ENCODE measurements at regions not wholly inside any gene's neighbourhood (a gene's known extent, or its start where the extent isn't known, plus 50 kb on each side); places are given as distances from the start of the nearest gene placed in this dataset.
"Not testable (repeated sequence)": the region's sequence is repeated elsewhere in the genome, so short reads cannot be mapped to it uniquely, and the experiment has no call there.

DNA sequence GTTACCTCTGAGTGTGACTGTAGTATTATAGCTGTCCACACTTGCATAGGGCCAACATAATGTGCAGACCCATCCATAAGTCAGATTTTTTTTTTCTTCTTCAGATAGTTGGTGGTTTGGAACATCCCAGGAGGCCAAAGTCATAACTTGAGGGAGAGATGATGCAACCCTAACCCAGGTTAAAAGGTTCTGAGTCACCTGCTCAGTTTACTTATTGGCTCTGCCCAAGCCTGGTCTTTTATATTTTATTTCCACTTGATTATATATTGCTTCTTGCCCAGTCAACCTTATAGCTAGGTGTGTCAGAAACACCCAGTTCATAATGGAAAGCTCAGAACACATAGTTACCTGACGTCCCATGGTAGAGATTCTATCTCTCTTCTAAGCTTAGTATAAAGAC lies 113.1 kb upstream of the PCSK1 start:
- Histone ChIP-seq H3K9me2 (ENCODE audit: insufficient read depth) (no peaks in the 10 kb centered on the region), H3K27me3 (ENCODE audit: insufficient read depth, low read depth) (no peaks in the 10 kb centered on the region), H3K79me2 (ENCODE audit: low read depth) (no peaks in the 10 kb centered on the region), H3K36me3 (ENCODE audit: low read depth) (no peaks in the 10 kb centered on the region), H4K20me1 (ENCODE audit: insufficient read depth) (no peaks in the 10 kb centered on the region), H3K4me3 (no peak overlapping the region), H2AFZ (no peak overlapping the region), H3K27ac (no peak overlapping the region), H3F3A (ENCODE audit: insufficient read depth, low read depth) (no peaks in the 10 kb centered on the region), H3K4me1 (replicated peaks; ENCODE audit: insufficient read depth) (no peaks in the 10 kb centered on the region), H3K4me2 (no peak overlapping the region), H3K9me3 (ENCODE audit: insufficient read depth, low read depth) (no peaks in the 10 kb centered on the region)
- no peak for TF ChIP-seq EZH2 (IDR thresholded peaks at IDR 0.05; ENCODE audit: low read depth)
- TF ChIP-seq, protein P1, sequence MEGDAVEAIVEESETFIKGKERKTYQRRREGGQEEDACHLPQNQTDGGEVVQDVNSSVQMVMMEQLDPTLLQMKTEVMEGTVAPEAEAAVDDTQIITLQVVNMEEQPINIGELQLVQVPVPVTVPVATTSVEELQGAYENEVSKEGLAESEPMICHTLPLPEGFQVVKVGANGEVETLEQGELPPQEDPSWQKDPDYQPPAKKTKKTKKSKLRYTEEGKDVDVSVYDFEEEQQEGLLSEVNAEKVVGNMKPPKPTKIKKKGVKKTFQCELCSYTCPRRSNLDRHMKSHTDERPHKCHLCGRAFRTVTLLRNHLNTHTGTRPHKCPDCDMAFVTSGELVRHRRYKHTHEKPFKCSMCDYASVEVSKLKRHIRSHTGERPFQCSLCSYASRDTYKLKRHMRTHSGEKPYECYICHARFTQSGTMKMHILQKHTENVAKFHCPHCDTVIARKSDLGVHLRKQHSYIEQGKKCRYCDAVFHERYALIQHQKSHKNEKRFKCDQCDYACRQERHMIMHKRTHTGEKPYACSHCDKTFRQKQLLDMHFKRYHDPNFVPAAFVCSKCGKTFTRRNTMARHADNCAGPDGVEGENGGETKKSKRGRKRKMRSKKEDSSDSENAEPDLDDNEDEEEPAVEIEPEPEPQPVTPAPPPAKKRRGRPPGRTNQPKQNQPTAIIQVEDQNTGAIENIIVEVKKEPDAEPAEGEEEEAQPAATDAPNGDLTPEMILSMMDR (conservative IDR thresholded peaks at IDR 0.05) = no peak
- CTCF ChIA-PET = no interaction called here
- DNase-seq = no peak
- POLR2A ChIA-PET (ENCODE audit: unreplicated experiment) = interaction anchor here (0.6 kb wide), 1 partner anchor 329 kb away, joined by 11 read pairs; no protein-coding TSS in a partner anchor
- no TSS peak for BruUV-seq (replicated peaks)
- intact Hi-C loops (cut with micrococcal nuclease; ENCODE audit: unreplicated experiment) = no loop called here

DNA sequence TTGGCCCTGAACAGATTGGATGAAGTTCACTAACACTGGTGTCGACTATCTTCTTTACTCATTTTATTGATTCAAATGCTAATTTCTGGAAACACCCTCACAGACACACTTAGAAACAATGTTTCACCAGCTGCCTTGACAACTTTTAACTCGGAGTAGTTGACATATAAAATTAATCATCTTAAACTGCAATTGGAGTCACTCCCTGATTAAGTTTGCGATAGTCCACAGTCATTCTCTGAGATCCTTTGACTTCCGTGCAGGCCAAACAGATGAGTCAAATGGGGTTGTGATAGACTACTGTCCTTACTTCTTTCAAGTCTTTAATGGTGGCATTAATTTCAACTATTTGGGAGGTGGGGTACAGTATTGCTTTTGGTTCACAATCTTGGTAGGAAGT lies 114.4 kb upstream of the PCSK1 start:
- H3K27ac ChIP-seq = no peak overlapping the region
- no peaks in the 10 kb centered on the region for H3K27me3 ChIP-seq (ENCODE audit: insufficient read depth, low read depth)
- ChIA-PET CTCF (no interaction called here), POLR2A (ENCODE audit: unreplicated experiment) (no interaction called here)
- H3K4me2 ChIP-seq = no peak overlapping the region
- no peaks in the 10 kb centered on the region for H3K9me3 ChIP-seq (ENCODE audit: insufficient read depth, low read depth)
- intact Hi-C loops (cut with micrococcal nuclease; ENCODE audit: unreplicated experiment) = no loop called here
- no peaks in the 10 kb centered on the region for H4K20me1 ChIP-seq (ENCODE audit: insufficient read depth)
- no peak overlapping the region for H3K4me3 ChIP-seq
- H3K36me3 ChIP-seq (ENCODE audit: low read depth) = no peaks in the 10 kb centered on the region
- no peaks in the 10 kb centered on the region for H3K9me2 ChIP-seq (ENCODE audit: insufficient read depth)
- H3K4me1 ChIP-seq (replicated peaks; ENCODE audit: insufficient read depth) = no peaks in the 10 kb centered on the region
- no peak for DNase-seq
- TF ChIP-seq, protein P1 (conservative IDR thresholded peaks at IDR 0.05) = no peak
- no peak for TF ChIP-seq EZH2 (IDR thresholded peaks at IDR 0.05; ENCODE audit: low read depth)
- H3K79me2 ChIP-seq (ENCODE audit: low read depth) = no peaks in the 10 kb centered on the region
- H3F3A ChIP-seq (ENCODE audit: insufficient read depth, low read depth) = no peaks in the 10 kb centered on the region
- no peak overlapping the region for H2AFZ ChIP-seq
- BruUV-seq (replicated peaks) = no TSS peak

DNA sequence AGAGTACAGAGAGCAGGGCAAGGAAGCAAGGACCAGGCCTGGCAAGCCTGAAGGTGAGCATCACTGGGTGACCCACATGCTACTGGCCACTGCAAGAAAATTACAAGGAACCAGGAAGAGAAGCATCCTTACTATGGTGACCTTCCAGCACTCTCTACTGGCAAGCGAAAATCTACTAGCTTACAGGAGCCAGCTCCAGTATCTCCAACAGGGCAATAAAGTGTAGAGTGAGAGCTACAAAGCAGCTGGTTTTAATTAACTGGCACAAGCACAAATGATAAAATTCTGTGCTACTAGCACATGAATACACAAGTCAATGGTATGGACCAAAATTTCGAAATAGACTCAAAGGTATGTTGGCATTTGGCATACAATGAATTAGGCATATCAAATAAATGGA lies 113.3 kb upstream of the CAST start:
- Histone ChIP-seq H3K9me2 (ENCODE audit: insufficient read depth) (no peaks in the 10 kb centered on the region), H3K79me2 (ENCODE audit: low read depth) (no peaks in the 10 kb centered on the region), H3K4me2 (no peak overlapping the region), H3F3A (ENCODE audit: insufficient read depth, low read depth) (no peaks in the 10 kb centered on the region), H3K4me3 (no peak overlapping the region), H3K9me3 (ENCODE audit: insufficient read depth, low read depth) (no peaks in the 10 kb centered on the region), H3K27me3 (ENCODE audit: insufficient read depth, low read depth) (no peaks in the 10 kb centered on the region), H3K36me3 (ENCODE audit: low read depth) (no peaks in the 10 kb centered on the region), H3K27ac (no peak overlapping the region), H3K4me1 (replicated peaks; ENCODE audit: insufficient read depth) (no peaks in the 10 kb centered on the region), H4K20me1 (ENCODE audit: insufficient read depth) (no peaks in the 10 kb centered on the region), H2AFZ (no peak overlapping the region)
- CTCF ChIA-PET = no interaction called here
- BruUV-seq (replicated peaks) = no TSS peak
- POLR2A ChIA-PET (ENCODE audit: unreplicated experiment) = no interaction called here
- no peak for DNase-seq
- intact Hi-C loops (cut with micrococcal nuclease; ENCODE audit: unreplicated experiment) = no loop called here
- TF ChIP-seq, protein P1 (conservative IDR thresholded peaks at IDR 0.05) = no peak
- TF ChIP-seq EZH2 (IDR thresholded peaks at IDR 0.05; ENCODE audit: low read depth) = no peak

DNA sequence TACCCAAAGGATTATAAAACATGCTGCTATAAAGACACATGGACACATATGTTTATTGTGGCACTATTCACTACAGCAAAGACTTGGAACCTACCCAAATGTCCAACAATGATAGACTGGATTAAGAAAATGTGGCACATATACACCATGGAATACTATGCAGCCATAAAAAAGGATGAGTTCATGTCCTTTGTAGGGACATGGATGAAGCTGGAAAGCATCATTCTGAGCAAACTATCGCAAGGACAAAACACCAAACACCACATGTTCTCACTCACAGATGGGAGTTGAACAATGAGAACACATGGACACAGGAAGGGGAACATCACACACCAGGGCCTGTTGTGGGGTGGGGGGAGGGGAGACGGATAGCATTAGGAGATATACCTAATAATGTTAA lies 101.3 kb upstream of the CAST start:
- H3K27me3 ChIP-seq (ENCODE audit: insufficient read depth, low read depth); H3K36me3 ChIP-seq (ENCODE audit: low read depth); H3K9me3 ChIP-seq (ENCODE audit: insufficient read depth, low read depth); DNase-seq; intact Hi-C loops (cut with micrococcal nuclease; ENCODE audit: unreplicated experiment); H3K4me2 ChIP-seq; BruUV-seq (replicated peaks); H3K9me2 ChIP-seq (ENCODE audit: insufficient read depth); CTCF ChIA-PET; H3F3A ChIP-seq (ENCODE audit: insufficient read depth, low read depth); H3K4me3 ChIP-seq; H3K79me2 ChIP-seq (ENCODE audit: low read depth); H3K27ac ChIP-seq; H4K20me1 ChIP-seq (ENCODE audit: insufficient read depth); POLR2A ChIA-PET (ENCODE audit: unreplicated experiment); H3K4me1 ChIP-seq (replicated peaks; ENCODE audit: insufficient read depth); H2AFZ ChIP-seq: not testable (repeated sequence)

All from PC-9 (cell line).